HepG2 (cell line): ENCODE measurements at regions not wholly inside any gene's neighbourhood (a gene's known extent, or its start where the extent isn't known, plus 50 kb on each side); places are given as distances from the start of the nearest gene placed in this dataset.
A peak's percentile ranks its signal among the peaks of the same experiment; 100 is the strongest.

ENCODE experiments used
- GABPB1 ChIP-seq: IDR thresholded peaks from 2 replicates; pipeline ENCODE4 v1.6.1; 2016; ENCODE audit warnings: mild to moderate bottlenecking, missing genetic modification reagents, moderate library complexity, missing compliant biosample characterization
- HOXA5 ChIP-seq: sonication (generic); formaldehyde crosslinking; IDR thresholded peaks from 2 replicates; pipeline ENCODE4 v1.4.0; 2020; ENCODE audit warnings: missing genetic modification reagents
- HOXD1 ChIP-seq: sonication (generic); formaldehyde crosslinking; IDR thresholded peaks from 2 replicates; pipeline ENCODE4 v1.5.0; 2020; ENCODE audit warnings: missing genetic modification reagents
- MAF1 ChIP-seq: sonication (generic); formaldehyde crosslinking; IDR thresholded peaks from 2 replicates; pipeline ENCODE4 v1.5.0; 2020; ENCODE audit warnings: missing genetic modification reagents, borderline replicate concordance
- MXD3 ChIP-seq: IDR thresholded peaks from 2 replicates; pipeline ENCODE4 v1.6.1; 2016; ENCODE audit warnings: mild to moderate bottlenecking, missing biosample characterization, missing genetic modification reagents
- PHF21A ChIP-seq: sonication (generic); formaldehyde crosslinking; IDR thresholded peaks from 2 replicates; pipeline ENCODE4 v1.5.0; 2020; ENCODE audit warnings: mild to moderate bottlenecking, missing genetic modification reagents
- POGK ChIP-seq: sonication (generic); formaldehyde crosslinking; conservative IDR thresholded peaks from 2 replicates; pipeline ENCODE4 v1.8.0; 2022; ENCODE audit warnings: mild to moderate bottlenecking, moderate library complexity, missing genetic modification reagents
- RARG ChIP-seq: sonication (generic); formaldehyde crosslinking; IDR thresholded peaks from 2 replicates; pipeline ENCODE4 v1.4.0; 2020; ENCODE audit warnings: low read depth, mild to moderate bottlenecking, missing genetic modification reagents
- RNF2 ChIP-seq: fragments of 450-650 bp; conservative IDR thresholded peaks from 2 replicates; pipeline ENCODE4 v1.6.1; 2016; ENCODE audit warnings: low read depth
- SMAD1 ChIP-seq: sonication (generic); formaldehyde crosslinking; IDR thresholded peaks from 2 replicates; pipeline ENCODE4 v1.4.0; 2020; ENCODE audit warnings: missing genetic modification reagents, low read depth, mild to moderate bottlenecking, borderline replicate concordance
- THRA ChIP-seq: sonication (generic); formaldehyde crosslinking; IDR thresholded peaks from 2 replicates; pipeline ENCODE4 v1.4.0; 2020; ENCODE audit warnings: missing genetic modification reagents, borderline replicate concordance
- XRCC5 ChIP-seq: fragments of 200-400 bp; formaldehyde crosslinking; optimal IDR thresholded peaks from 2 replicates; pipeline ENCODE3; 2017; ENCODE audit warnings: mild to moderate bottlenecking, low read length
- ZFP37 ChIP-seq: sonication (generic); formaldehyde crosslinking; IDR thresholded peaks from 2 replicates; pipeline ENCODE4 v1.4.0; 2020; ENCODE audit warnings: missing genetic modification reagents, borderline replicate concordance
- ZFP90 ChIP-seq: sonication (generic); formaldehyde crosslinking; IDR thresholded peaks from 2 replicates; pipeline ENCODE4 v1.8.0; 2022; ENCODE audit warnings: missing genetic modification reagents, mild to moderate bottlenecking, inconsistent platforms, borderline replicate concordance
- ZNF143 ChIP-seq: sonication (generic); formaldehyde crosslinking; IDR thresholded peaks from 2 replicates; pipeline ENCODE4 v1.4.0; 2020; ENCODE audit warnings: missing genetic modification reagents
- ZNF230 ChIP-seq: sonication (generic); formaldehyde crosslinking; IDR thresholded peaks from 2 replicates; pipeline ENCODE4 v1.4.0; 2020; ENCODE audit warnings: mild to moderate bottlenecking, missing genetic modification reagents
- ZNF253 ChIP-seq: sonication (generic); formaldehyde crosslinking; IDR thresholded peaks from 2 replicates; pipeline ENCODE4 v1.8.0; 2022; ENCODE audit warnings: mild to moderate bottlenecking, missing genetic modification reagents, borderline replicate concordance
- ZNF460 ChIP-seq: sonication (generic); formaldehyde crosslinking; IDR thresholded peaks from 2 replicates; pipeline ENCODE4 v1.5.1; 2020; ENCODE audit warnings: missing genetic modification reagents, mild to moderate bottlenecking, borderline replicate concordance
- ZNF543 ChIP-seq: sonication (generic); formaldehyde crosslinking; IDR thresholded peaks from 2 replicates; pipeline ENCODE4 v1.4.0; 2020; ENCODE audit warnings: mild to moderate bottlenecking, missing genetic modification reagents
- ZNF687 ChIP-seq: sonication (generic); formaldehyde crosslinking; IDR thresholded peaks from 2 replicates; pipeline ENCODE4 v1.5.1; 2020; ENCODE audit warnings: mild to moderate bottlenecking, missing genetic modification reagents, moderate library complexity
- ZNF839 ChIP-seq: sonication (generic); formaldehyde crosslinking; IDR thresholded peaks from 2 replicates; pipeline ENCODE4 v1.4.0; 2020; ENCODE audit warnings: missing genetic modification reagents, mild to moderate bottlenecking, borderline replicate concordance

- TF ChIP-seq THRA (0 out of 2 replicates have a peak, but pooled peaks have one; percentile 5), RARG (no peak), XRCC5 (peak; percentile 96), ZNF839 (CRISPR knock-in tag) (no peak), SMAD1 (peak; percentile 42; the same call in 1 of the 2 replicates), HOXD1 (no peak), ZNF543 (no peak), RNF2 (0 out of 2 replicates have a peak, but pooled peaks have one; percentile 54), ZNF143 (CRISPR knock-in tag) (0 out of 2 replicates have a peak, but pooled peaks have one; percentile 25), ZFP90 (CRISPR knock-in tag) (peak; percentile 57; the same call in 1 of the 2 replicates), HOXA5 (0 out of 2 replicates have a peak, but pooled peaks have one; percentile 23), POGK (CRISPR knock-in tag) (peak; percentile 42; the same call in 1 of the 2 replicates), ZNF460 (no peak), MAF1 (CRISPR knock-in tag) (0 out of 2 replicates have a peak, but pooled peaks have one; percentile 26), GABPB1 (CRISPR knock-in tag) (0 out of 2 replicates have a peak, but pooled peaks have one; percentile 32), ZNF253 (CRISPR knock-in tag) (no peak), PHF21A (CRISPR knock-in tag) (0 out of 2 replicates have a peak, but pooled peaks have one; percentile 39), MXD3 (CRISPR knock-in tag) (no peak), ZNF230 (CRISPR knock-in tag) (no peak), ZFP37 (peak; percentile 67; the same call in 1 of the 2 replicates), ZNF687 (CRISPR knock-in tag) (peak; percentile 39)
Measured at GRCh38 chr16:9159839-9160550, 68.6 kb downstream of the HAPSTR1 start (continued).
